ENCODE measurements at regions not wholly inside any gene's neighbourhood (a gene's known extent, or its start where the extent isn't known, plus 50 kb on each side); places are given as distances from the start of the nearest gene placed in this dataset.

DNA sequence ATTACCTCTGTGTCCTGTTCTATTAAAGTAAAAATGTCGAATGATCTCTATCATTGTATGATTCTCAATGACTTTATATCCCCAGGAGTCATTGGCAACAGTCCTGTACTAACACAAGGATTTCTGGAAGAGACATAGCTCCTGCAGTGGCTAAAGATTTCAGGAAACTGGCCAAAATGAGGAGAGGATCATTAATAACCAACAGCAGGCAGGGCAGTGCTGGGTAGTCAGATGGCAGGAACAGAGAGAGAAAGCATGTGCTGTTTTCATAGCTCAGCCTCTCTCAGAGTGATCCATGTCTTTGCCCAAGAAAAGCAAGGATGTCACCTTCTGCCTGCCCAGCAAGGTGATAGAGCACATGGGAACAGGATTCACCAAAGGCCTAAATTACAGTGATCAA lies 604.7 kb upstream of the PLXNA2 start:
- DNase-seq (ENCODE audit: low spot score) (no peak), ATAC-seq (ENCODE audit: low FRiP score) (no peak)
- TF ChIP-seq, protein P1, sequence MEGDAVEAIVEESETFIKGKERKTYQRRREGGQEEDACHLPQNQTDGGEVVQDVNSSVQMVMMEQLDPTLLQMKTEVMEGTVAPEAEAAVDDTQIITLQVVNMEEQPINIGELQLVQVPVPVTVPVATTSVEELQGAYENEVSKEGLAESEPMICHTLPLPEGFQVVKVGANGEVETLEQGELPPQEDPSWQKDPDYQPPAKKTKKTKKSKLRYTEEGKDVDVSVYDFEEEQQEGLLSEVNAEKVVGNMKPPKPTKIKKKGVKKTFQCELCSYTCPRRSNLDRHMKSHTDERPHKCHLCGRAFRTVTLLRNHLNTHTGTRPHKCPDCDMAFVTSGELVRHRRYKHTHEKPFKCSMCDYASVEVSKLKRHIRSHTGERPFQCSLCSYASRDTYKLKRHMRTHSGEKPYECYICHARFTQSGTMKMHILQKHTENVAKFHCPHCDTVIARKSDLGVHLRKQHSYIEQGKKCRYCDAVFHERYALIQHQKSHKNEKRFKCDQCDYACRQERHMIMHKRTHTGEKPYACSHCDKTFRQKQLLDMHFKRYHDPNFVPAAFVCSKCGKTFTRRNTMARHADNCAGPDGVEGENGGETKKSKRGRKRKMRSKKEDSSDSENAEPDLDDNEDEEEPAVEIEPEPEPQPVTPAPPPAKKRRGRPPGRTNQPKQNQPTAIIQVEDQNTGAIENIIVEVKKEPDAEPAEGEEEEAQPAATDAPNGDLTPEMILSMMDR (IDR thresholded peaks at IDR 0.05), result no peak

DNA sequence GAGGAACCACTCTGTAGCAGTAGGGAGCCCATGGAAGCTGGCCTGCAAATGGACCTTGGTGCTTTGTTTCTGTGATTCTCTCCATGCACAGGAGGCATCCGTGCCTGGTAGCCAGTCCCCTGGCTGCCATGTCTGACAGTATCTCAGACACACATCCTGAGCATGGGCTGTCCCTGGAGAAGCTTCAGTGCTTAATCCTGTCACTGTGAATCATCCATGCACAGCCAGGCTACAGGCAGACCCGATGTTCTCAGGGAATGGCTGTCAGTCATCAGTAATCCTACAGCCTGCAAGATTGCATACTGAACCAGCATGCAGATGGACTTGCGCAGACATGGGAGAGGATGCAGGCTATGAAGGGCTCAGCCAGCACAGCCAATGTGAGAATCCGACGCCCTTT lies 606.3 kb upstream of the PLXNA2 start:
- DNase-seq (ENCODE audit: low spot score), result no peak
- TF ChIP-seq, protein P1 (IDR thresholded peaks at IDR 0.05), result no peak
- no peak for ATAC-seq (ENCODE audit: low FRiP score)

DNA sequence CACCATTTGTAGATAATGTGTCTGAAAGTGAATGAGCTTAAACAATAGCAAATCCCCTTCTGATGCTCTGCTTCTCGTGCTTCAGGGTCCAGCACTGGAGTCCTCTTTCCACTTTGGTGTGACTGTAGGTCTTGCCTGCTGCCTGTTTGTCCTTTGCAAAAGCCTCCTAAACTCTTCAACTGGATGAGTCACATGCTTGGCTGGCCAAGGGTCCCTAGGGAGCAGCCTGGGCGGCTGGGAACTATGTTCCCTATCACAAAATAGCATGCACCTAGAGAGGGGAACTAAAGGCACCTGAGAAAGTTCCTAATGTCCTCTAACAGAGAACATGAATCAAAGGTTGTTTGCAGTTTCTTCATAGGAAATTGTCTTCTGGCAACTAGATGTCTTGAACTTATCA lies 607.2 kb upstream of the PLXNA2 start:
- TF ChIP-seq, protein P1 (IDR thresholded peaks at IDR 0.05), result no peak
- no peak for DNase-seq (ENCODE audit: low spot score)
- ATAC-seq (ENCODE audit: low FRiP score), result no peak

DNA sequence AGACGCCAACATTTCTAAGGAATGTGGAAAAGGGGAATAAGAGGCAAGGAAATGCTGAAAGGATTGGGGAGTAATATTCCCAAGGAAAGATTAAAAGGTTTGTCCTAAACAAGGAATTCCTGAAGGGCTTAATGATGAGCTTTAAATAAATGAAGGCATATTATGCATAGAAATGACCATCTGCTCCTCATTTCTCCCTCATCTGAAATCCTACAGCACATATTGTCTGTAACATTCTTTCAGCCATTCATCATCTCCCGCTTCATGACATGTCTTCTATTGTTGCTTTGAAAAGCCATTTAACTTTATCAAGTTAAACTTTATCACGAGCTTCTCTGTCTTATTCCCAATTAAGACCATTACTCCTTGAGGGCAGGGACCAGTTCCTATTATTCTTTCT lies 608.7 kb upstream of the PLXNA2 start:
- DNase-seq (ENCODE audit: low spot score) (no peak), ATAC-seq (ENCODE audit: low FRiP score) (no peak)
- TF ChIP-seq, protein P1 (IDR thresholded peaks at IDR 0.05), result no peak

DNA sequence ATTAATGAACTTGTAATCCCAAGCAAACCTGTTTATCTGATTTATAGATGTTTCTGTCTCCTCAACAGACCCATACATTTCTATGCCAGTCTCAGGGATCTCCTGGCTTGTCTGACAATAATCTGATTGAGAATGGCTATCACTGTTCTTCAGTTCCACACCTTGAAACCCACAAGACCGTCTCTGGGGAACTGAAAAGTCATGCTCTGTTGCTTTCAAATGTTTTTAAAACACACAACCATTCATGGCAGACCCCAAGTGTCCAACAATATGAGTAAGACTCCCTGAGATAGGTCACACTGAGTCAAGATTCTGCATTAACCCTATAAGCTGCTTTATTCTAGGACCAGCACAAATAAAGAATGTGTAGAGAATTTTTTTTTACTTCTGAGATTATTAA lies 611.2 kb upstream of the PLXNA2 start:
- ATAC-seq (ENCODE audit: low FRiP score), result no peak
- no peak for DNase-seq (ENCODE audit: low spot score)
- TF ChIP-seq, protein P1 (IDR thresholded peaks at IDR 0.05), result no peak

DNA sequence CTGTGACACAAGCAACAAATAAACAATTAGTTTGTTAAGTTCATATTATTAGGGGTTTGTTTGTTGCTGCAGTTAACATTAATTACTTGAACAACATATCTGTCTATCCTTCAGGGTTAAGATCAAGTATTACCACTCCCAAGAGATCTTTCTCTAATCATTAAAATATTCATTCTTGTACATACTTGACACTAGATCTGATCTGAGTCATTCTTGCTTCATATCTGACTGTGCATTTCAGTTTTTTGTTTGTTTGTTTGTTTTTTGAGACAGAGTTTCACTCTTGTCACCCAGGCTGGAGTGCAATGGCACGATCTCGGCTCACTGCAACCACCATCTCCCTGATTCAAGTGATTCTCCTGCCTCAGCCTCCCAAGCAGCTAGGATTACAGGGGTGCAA lies 613.3 kb upstream of the PLXNA2 start:
- TF ChIP-seq, protein P1 (IDR thresholded peaks at IDR 0.05), result no peak
- DNase-seq (ENCODE audit: low spot score), result no peak
- no peak for ATAC-seq (ENCODE audit: low FRiP score)

DNA sequence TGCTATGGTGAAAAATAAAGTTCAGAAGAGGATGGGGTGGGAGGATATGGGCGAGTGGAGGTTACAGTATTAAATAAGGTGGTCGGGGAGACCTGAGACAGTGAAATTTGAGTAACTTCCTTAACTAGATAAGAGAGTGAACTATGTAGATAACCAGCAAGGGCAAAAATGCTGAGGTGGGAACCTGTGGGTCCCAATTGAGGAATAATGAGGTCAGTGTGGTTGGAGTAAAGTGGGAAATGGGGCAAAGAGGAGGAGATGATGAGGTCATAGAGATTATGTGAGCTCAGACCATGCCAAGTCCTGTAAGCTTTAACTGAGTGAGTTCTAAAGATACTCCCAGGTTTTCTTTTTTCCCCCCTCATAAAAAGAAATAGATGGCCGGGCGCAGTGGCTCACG lies 614.6 kb upstream of the PLXNA2 start:
- DNase-seq (ENCODE audit: low spot score) (no peak), ATAC-seq (ENCODE audit: low FRiP score) (no peak)
- TF ChIP-seq, protein P1 (IDR thresholded peaks at IDR 0.05), result no peak
